ENCODE measurements at regions not wholly inside any gene's neighbourhood (a gene's known extent, or its start where the extent isn't known, plus 50 kb on each side); places are given as distances from the start of the nearest gene placed in this dataset.
"Not testable (repeated sequence)": the region's sequence is repeated elsewhere in the genome, so short reads cannot be mapped to it uniquely, and the experiment has no call there.

GRCh38 chr13:61136093-61136492 lies 279.6 kb downstream of the PCDH20 start:
- DNase-seq: no peak

GRCh38 chr13:61135583-61135982 lies 280.1 kb downstream of the PCDH20 start:
- no peak for DNase-seq

- DNase-seq: peak; percentile 75
Observed at GRCh38 chr13:61128850-61129645, 286.6 kb downstream of the PCDH20 start.

- no peak for DNase-seq
Observed at GRCh38 chr13:61123538-61124289, 291.9 kb downstream of the PCDH20 start.

- DNase-seq: no peak
Observed at GRCh38 chr13:61113140-61113658, 302.4 kb downstream of the PCDH20 start.

GRCh38 chr13:61111529-61111928 lies 304.1 kb downstream of the PCDH20 start:
- no peak for DNase-seq

GRCh38 chr13:61110732-61111131 lies 304.9 kb downstream of the PCDH20 start:
- no peak for DNase-seq

- no peak for DNase-seq
Observed at GRCh38 chr13:61109741-61110140, 305.9 kb downstream of the PCDH20 start.

- no peak for DNase-seq
Observed at GRCh38 chr13:61107989-61108388, 307.7 kb downstream of the PCDH20 start.

- no peak for DNase-seq
Observed at GRCh38 chr13:61095885-61096284, 319.8 kb downstream of the PCDH20 start.

GRCh38 chr13:61094865-61095264 lies 320.8 kb downstream of the PCDH20 start:
- DNase-seq: no peak

- not testable (repeated sequence) for DNase-seq
Observed at GRCh38 chr13:61089894-61090293, 325.8 kb downstream of the PCDH20 start.

- no peak for DNase-seq
Observed at GRCh38 chr13:61086087-61086486, 329.6 kb downstream of the PCDH20 start.

- no peak for DNase-seq
Observed at GRCh38 chr13:61084988-61085387, 330.7 kb downstream of the PCDH20 start.

GRCh38 chr13:61078976-61079770 lies 336.5 kb downstream of the PCDH20 start:
- DNase-seq: no peak

- no peak for DNase-seq
Observed at GRCh38 chr13:61052175-61052574, 363.5 kb downstream of the PCDH20 start.

GRCh38 chr13:61045251-61045650 lies 370.4 kb downstream of the PCDH20 start:
- DNase-seq: no peak

GRCh38 chr13:61040181-61040580 lies 375.5 kb downstream of the PCDH20 start:
- no peak for DNase-seq

- DNase-seq: no peak
Observed at GRCh38 chr13:61039302-61039701, 376.3 kb downstream of the PCDH20 start.

GRCh38 chr13:61036715-61037114 lies 378.9 kb downstream of the PCDH20 start:
- no peak for DNase-seq

- DNase-seq: no peak
Observed at GRCh38 chr13:61030445-61030844, 385.2 kb downstream of the PCDH20 start.

- no peak for DNase-seq
Observed at GRCh38 chr13:61029064-61029463, 386.6 kb downstream of the PCDH20 start.

- no peak for DNase-seq
Observed at GRCh38 chr13:61024046-61024445, 391.6 kb downstream of the PCDH20 start.
